ENCODE measurements at regions not wholly inside any gene's neighbourhood (a gene's known extent, or its start where the extent isn't known, plus 50 kb on each side); places are given as distances from the start of the nearest gene placed in this dataset.
A peak's percentile ranks its signal among the peaks of the same experiment; 100 is the strongest.
"Not testable (repeated sequence)": the region's sequence is repeated elsewhere in the genome, so short reads cannot be mapped to it uniquely, and the experiment has no call there.

DNA sequence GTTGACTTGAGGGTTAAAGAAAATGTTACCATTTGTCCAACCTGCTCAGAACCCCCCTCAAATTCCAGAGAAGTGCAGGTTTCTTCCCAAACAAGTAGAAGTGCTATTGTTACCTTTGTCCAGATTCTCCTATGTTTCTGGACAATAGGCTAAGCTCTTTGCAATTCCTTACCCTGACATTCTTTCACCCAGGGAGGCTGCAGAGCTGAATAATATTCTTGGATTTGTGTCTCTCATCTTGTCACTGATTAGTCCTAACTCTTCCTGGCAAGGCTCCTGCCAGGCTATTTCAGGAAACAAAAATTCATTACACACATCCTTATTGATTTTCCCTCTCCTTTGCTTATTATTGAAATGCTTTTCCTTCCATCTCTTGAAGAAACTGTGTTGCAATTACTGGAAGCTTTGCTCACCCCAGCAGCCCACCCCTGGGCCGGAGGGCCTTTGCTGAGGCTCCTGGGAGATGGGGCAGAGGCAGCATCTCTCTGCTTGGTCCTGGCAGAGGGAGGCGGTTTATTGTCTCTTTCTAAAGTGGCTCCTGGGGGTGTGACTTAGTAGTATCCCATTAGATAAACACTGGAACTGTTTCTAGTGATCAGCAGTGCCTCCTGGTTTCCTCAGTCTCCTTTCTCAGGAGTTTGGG, 207.5 kb upstream of the PELI2 start:
- no peak for DNase-seq (ENCODE audit: missing footprints)
- ATAC-seq = no peak
- intact Hi-C loops (cut with DNase I) = no loop called here

DNA sequence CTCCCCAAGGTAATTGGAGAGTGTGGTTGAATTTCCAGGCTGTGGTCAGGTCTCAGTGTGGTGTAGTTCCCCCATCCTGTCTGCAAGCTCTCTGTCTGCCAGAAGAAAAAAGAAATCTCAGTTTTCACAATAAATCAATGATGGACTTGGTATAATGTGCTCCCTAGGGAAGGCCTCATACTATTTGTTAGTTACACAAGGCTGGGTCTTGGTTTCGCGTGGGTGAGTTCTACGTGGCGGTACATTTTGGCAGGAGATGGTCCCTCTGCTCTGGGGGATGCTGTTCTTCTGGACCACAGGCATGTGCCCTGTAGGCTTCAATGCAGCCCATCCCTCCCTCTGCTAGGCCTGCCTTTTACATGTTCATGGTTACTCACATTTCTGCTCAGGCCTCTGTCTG, 206.4 kb upstream of the PELI2 start:
- ATAC-seq = no peak
- DNase-seq (ENCODE audit: missing footprints) = no peak
- intact Hi-C loops (cut with DNase I) = no loop called here

DNA sequence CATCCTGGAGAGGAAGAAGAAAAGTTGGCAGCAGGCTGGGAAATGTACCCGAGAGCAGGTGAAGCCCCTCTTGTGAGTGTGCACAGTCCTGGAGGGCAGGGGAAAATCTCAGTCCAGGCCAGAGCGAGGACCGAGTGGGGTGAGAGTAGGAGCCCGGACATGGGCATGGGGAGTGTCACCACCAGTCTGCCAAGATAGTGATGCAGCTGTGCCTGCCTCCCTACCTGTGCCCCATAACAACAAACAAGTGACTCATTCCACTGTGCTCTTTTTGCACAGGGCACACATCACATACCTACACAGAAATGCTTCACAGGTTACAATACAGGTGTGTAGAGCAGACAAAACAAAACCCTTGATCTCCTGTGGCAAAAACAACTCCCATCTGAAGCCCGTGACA, 205.9 kb upstream of the PELI2 start:
- no peak for DNase-seq (ENCODE audit: missing footprints)
- intact Hi-C loops (cut with DNase I) = no loop called here
- no peak for ATAC-seq

DNA sequence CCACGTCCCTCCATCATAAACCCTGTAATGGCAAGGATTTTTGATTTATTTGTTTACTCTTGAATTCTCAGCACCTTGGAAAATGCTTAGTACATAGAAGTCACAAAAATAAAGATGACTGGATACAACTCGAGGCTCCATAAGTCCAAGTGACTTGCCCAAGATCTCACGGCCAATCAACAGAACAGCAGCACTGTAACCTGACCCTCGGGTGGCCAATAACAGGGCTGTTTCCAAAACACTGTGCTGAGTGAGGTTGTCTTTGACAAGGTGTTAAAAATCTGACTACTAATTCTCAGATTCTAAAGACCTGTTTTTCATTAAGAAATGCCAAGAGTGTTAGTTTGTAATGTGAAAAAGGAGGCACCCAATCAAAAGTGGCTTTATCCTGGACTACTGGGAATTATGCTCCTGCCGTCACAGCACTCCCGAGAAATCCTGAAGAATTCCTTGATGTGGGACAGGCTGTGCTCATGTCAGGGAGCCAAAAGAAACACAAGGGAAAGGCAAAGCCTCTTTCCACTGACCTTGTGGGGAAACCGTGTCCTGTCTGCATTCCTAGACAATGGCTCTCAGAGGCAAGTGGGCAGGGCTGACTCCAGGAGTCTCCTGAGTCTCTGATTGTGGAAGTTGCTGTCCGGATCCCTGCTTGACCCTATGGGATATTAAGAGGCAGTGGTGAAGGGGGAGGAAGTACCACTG, 204.7 kb upstream of the PELI2 start:
- DNase-seq (ENCODE audit: missing footprints) (no peak), ATAC-seq (peak; percentile 85)
- intact Hi-C loops (cut with DNase I) = no loop called here

DNA sequence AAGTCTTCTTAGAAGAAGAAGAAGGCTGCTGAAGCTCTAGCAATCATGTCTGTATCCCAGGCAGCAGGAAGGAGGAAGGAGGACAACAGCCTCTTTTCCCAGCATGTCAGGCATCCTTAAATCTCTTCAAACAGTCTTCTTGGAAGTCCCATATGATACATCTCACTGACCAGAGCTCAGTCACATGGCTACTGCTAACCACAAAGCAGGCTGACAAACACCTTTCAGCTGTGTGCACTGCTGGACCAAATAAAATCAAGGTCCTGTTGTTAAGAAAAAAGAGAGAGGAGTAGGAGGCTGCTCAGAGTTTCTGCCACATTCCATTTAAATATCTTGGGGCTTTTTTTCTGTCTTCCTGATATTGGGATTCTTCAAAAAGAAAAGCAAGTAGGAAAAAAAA, 203.4 kb upstream of the PELI2 start:
- ATAC-seq (no peak), DNase-seq (ENCODE audit: missing footprints) (no peak)
- intact Hi-C loops (cut with DNase I) = no loop called here

DNA sequence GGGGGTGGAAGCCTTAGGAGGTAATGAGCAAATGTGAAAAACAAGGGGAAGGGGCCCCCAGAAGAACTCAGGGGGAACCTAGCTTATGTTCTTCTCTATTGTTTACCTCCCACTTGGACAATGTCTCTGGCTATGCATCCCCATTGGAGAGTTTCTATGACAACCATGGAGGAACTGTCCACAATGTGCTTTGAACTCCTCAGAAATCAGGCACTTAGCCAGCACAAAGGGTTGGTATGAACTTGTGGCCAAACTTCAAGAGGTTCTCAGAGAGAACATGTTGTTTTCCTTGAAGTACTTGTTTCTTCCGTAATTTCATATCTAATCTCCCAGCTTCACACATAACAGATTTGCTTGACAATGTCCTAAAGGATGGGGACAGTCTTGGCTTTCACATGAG, 202.8 kb upstream of the PELI2 start:
- intact Hi-C loops (cut with DNase I) = no loop called here
- no peak for DNase-seq (ENCODE audit: missing footprints)
- no peak for ATAC-seq

DNA sequence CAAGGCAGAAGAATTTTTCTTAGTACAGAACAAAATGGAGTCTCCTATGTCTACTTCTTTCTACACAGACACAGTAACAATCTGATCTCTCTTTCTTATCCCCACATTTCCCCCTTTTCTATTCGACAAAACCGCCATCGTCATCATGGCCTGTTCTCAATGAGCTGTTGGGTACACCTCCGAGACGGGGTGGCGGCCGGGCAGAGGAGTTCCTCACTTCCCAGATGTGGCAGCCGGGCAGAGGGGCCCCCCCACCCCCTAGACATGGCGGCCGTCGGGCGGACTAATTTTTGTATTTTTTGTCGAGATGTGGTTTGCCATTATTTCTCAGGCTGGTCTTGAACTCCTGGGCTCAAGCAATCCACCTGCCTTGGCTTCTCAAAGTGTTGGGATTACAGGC, 198.4 kb upstream of the PELI2 start:
- intact Hi-C loops (cut with DNase I); ATAC-seq; DNase-seq (ENCODE audit: missing footprints): not testable (repeated sequence)

DNA sequence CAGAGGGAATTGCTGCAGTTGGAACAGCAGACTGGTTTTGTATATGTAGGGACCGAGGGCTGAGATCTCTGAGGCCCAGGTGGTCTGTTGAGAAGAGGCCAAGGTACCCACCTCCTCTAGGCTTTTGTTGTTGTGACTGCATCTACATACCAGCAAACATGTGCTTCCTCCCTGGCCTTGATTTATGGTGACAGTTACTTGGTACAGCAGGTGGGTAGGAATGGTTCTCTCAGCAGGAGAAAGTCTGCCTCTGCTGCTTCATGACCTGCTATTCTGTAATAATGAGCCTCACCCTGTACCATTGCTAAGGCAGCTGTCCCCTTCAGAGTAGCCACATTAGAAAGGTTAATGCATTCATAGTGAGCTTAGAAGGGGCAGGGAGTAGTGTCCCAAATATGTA, 196.7 kb upstream of the PELI2 start:
- DNase-seq (ENCODE audit: missing footprints) (no peak), ATAC-seq (no peak)
- intact Hi-C loops (cut with DNase I) = no loop called here

DNA sequence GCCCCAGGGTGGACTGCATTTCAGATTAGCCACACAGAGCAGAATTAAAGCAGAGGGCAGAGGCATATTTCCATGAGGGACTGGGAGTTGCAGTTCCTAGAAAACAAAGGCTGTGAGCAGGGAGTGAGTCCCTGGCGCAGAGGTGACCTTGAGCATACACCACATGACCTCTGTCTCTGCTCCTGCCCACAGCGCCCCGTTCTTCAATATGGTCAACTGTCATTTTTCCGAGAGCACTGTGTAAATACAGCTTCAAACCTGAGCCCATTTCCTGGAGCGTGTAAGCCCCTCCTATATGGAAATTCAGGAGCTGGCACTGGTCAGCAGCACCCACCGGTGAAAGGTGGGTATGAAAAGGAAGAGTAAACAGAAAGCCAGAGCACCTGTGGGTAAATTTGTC, 192.2 kb upstream of the PELI2 start:
- intact Hi-C loops (cut with DNase I) = no loop called here
- ATAC-seq = peak; percentile 23
- peak; percentile 63 for DNase-seq (ENCODE audit: missing footprints)

DNA sequence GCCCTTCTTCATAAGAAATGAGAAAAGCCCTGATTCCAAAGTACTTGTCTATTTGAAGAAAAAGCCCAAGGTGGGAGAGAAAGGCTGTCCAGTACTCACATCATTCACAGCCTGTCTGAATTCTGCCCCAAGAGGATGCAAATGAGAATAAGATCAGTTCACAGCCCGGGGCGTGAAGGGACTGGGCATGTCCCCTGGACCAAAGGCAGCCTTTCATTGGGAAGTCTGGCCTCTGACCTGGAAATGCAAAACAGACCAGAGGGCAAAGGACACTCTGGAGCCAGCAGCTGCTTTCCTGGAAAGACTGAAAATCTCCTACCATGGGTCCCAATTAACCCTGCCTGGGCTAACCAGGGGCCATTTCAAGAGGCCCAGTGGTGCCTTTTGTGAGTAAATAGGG, 191.2 kb upstream of the PELI2 start:
- intact Hi-C loops (cut with DNase I) = no loop called here
- no peak for ATAC-seq
- DNase-seq (ENCODE audit: missing footprints) = no peak

DNA sequence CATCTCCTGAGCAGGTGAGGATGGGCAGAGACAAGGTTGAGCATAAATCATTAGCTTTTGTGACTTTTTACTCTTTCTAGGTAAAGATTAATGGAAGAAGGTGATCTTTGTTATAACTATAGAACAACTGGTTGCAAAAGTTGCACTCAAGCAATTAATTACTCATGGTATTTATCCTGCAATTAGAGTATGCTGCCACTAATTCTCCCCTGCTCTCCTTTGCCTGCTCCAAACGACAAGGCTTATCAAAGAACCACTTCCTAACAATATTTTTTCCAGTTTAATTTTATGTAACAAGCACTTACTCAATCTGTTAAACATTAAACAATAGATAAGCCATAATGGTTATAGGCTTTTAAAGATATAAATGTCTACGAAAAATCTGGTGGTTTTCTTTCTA, 189.9 kb upstream of the PELI2 start:
- no peak for DNase-seq (ENCODE audit: missing footprints)
- intact Hi-C loops (cut with DNase I) = no loop called here
- ATAC-seq = no peak

DNA sequence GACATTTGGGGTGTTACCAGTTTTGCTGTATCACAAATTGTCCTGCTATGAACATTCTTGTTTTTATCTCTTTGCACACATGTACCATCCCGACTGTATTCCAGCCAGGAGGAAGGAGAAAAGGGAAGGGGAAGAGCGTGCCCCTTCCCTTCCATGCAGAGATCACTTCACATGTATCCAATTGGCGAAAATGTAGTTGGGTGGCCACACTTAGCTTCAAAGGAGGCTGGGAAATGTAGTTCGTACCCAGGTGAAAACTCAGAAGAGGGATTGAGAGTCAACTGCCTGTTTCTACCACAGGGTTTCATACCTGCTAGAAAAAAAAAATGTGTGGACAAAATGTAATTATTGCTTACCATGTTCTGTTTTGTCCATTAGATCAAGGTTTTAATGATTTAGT, 189.1 kb upstream of the PELI2 start:
- intact Hi-C loops (cut with DNase I) = no loop called here
- DNase-seq (ENCODE audit: missing footprints) = no peak
- no peak for ATAC-seq

DNA sequence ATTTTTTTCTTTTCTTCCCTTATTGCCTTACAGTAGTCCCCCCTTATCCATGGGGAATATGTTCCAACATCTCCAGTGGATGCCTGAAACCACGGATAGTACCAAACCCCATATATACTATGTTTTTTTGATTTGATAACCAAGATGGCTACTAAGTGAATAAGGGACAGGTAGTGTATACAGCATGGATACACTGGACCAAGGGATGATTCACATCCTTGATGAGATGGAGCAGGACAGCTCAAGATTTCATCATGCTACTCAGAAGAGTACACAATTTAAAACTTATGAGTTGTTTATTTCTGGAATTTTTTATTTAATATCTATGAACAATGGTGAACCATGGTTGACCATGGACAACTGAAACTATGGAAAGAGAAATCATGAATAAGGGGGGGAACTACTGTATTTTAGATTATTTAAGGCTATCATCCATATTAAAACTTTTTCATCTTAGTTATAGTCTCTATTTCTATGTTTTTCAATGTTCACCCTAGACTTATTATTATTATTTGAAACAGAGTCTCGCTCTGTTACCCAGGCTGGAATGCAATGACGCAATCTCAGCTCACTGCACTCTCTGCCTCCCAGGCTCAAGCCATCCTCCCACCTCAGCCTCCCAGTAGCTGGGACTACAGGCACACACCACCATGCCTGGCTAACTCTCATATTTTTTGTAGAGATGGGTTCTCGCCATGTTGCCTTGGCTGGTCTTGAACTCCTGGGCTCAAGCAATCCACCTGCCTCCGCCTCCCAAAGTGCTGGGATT, 188.0 kb upstream of the PELI2 start:
- DNase-seq (ENCODE audit: missing footprints) (no peak), ATAC-seq (no peak)
- intact Hi-C loops (cut with DNase I) = no loop called here

DNA sequence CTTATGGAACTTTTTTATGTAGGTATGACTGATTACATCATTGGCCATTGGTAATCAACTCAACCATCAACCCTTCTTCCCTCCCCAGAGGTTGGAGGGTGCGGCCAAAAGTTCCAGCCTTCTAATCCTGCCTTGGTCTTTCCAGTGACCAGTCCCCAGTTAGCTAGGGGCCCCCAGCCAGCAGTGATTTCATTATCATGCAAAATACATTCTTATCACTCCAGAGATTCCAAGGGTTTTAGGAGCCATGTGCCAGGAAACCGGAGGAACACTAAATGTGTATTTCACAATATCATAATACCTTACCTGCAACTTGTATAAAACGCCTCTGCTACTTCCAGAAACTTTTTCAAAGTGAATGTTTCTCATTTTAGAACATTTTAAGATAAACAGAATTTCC, 181.5 kb upstream of the PELI2 start:
- DNase-seq (ENCODE audit: missing footprints) = no peak
- intact Hi-C loops (cut with DNase I) = no loop called here
- ATAC-seq = no peak

DNA sequence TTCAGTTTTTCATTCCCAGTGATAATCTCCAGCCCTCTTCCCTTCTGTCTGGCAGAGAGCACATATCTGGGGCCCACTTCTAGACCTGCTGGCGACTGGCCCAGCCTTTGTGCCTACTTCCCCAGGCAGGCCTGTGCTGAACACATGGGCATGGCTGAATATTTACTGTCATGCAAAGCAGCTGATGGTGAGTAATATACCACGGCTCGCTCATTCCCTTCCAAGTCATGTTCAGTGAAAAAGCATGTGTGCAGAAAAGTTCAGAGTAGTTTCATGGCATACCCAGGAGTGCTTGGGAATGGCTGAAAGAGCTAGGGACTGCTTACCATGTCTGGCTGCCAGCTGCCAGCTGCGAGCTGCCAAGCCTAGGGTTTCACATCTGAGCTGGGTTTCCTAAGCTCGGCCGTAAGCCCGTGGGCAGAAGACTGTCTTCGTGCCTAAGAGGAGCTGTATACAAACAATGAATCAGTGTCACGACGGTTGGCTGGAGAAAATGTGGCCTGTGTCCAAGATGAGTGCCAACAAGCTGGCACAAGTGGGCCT, 179.9 kb upstream of the PELI2 start:
- ATAC-seq = peak; percentile 86
- peak; percentile 58 for DNase-seq (ENCODE audit: missing footprints)
- intact Hi-C loops (cut with DNase I) = no loop called here

DNA sequence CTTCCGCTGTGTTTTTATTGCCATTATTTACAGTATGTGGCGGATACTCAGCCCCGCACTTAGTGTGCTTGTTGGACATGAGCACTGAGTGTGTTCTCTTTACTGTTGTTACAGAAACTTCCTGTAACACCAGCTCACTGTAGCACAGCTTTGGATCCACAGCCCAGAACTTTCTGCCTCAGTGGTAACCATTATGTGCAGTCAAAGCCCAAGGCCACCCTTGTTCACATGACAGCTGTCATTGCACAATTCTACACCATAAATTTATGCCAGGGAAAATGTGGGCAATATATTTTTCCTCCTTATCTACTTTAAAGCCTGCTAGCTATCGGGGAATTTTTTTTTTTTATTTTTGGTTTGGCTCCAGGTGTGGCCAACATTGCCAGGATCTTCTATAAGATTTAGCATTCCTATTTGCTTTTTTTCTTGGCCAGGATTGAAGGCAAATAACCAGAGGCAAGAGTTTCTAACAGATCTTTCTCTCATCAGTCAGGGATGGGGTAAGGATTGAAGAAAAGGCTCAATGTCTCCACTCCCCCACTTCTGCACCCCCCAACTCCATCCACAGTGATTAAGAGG, 176.0 kb upstream of the PELI2 start:
- intact Hi-C loops (cut with DNase I) = no loop called here
- no peak for ATAC-seq
- no peak for DNase-seq (ENCODE audit: missing footprints)

DNA sequence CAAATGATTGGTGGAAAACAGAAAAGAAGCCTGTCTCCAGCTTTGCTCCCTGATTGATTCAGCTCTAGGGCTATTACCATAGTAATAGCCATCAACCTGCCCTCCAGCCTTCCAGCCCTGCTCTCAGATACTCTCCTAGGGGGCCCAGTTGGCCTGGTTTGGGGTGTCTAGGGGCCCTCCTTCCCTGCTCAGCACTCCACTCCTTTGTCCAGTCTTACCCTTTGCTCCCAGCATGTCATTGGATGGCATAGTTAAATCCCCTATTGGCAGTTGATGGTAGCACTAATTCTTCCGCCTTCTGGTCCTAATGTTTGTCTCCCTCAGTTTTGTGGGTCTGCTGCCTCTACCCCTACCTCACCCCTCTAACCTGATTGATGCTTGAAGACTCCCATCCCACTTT, 175.4 kb upstream of the PELI2 start:
- DNase-seq (ENCODE audit: missing footprints) = no peak
- ATAC-seq = no peak
- intact Hi-C loops (cut with DNase I) = no loop called here

DNA sequence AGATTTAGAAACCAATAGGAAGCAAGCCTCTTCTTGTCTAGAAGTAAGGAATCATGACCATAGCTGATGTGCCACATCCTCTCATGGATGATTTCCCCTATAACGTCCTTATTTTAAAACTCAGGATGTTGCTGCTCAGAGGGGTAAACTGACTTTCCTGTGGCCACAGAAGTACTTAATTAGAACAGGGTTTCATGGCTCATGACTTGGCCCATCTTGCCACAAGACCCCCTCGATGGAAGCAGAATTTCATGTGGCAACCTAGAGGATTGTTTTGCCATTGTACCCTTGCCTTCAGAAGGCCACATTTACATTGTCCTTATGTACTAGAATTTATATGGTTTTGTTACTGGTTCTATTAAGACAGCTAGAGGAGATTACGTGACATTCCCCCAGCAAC, 173.5 kb upstream of the PELI2 start:
- ATAC-seq = no peak
- no peak for DNase-seq (ENCODE audit: missing footprints)
- intact Hi-C loops (cut with DNase I) = no loop called here

DNA sequence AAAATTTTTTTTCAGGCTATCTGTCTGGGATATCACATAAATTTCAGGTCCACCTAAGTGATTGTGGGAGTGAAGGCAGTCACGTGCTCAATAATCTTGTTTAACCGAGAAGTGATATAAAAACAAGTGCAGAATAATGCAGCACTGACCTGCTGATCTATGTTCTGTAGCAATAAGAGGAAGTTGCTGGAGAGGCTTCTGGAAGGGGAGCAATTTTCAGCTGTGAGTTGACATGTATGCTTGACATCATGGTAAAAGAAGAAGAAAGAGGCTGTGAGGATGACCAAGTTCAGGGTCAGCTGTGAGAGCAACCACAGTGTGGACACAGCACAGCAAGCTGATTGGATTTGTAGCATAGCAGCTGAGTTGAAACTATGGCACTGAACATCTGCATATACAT, 172.0 kb upstream of the PELI2 start:
- DNase-seq (ENCODE audit: missing footprints) (no peak), ATAC-seq (no peak)
- intact Hi-C loops (cut with DNase I) = no loop called here

DNA sequence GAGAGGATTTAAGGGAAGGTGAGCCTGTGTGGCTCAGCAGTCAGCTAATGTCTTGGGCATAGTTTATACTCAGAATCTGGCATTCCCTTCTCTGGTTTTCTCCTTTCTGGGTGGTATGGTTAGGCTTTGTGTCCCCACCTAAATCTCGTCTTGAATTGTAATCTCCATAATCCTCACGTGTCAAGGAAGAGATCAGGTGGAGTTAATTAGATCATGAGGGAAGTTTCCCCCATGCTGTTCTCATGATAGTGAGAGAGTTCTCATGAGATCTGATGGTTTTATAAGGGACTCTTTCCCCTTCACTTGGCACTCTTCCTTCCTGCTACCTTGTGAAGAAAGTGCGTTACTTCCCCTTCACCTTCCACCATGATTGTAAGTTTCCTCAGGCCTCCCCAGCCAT, 169.8 kb upstream of the PELI2 start:
- ATAC-seq (no peak), DNase-seq (ENCODE audit: missing footprints) (no peak)
- intact Hi-C loops (cut with DNase I) = no loop called here

Data from Right ventricle myocardium inferior (tissue), 1 donor.